Activated naive CD8-positive, alpha-beta T cell treated with anti-CD3 and anti-CD28 coated beads for 36 hours (primary cell): ENCODE measurements at regions not wholly inside any gene's neighbourhood (a gene's known extent, or its start where the extent isn't known, plus 50 kb on each side); places are given as distances from the start of the nearest gene placed in this dataset.

Experiments used
- DNase-seq: peaks from one replicate; pipeline ENCODE4 v3.0.0; 2021
- H3K27ac Mint-ChIP-seq: one replicate; pipeline ENCODE4 v1.8.0; 2022; ENCODE audit warnings: mild to moderate bottlenecking, moderate library complexity, mixed read lengths
- H3K27me3 Mint-ChIP-seq: one replicate; pipeline ENCODE4 v1.8.0; 2022; ENCODE audit warnings: mild to moderate bottlenecking, mixed read lengths
- H3K36me3 Mint-ChIP-seq: one replicate; pipeline ENCODE4 v1.8.0; 2021; ENCODE audit warnings: mild to moderate bottlenecking, mixed read lengths
- H3K4me1 Mint-ChIP-seq: one replicate; pipeline ENCODE4 v1.8.0; 2021; ENCODE audit warnings: mixed read lengths
- H3K4me3 Mint-ChIP-seq: one replicate; pipeline ENCODE4 v1.8.0; 2022; ENCODE audit warnings: mild to moderate bottlenecking, moderate library complexity, mixed read lengths
- H3K9me3 Mint-ChIP-seq: one replicate; pipeline ENCODE4 v1.8.0; 2022; ENCODE audit warnings: mixed read lengths

GRCh38 chr6:44642349-44642748, 254.8 kb downstream of the CDC5L start:
- H3K27me3 Mint-ChIP-seq = no peaks in the 10 kb centered on the region
- H3K36me3 Mint-ChIP-seq = peaks cover 1% of the 10 kb centered on the region
- peak overlapping the region; percentile 86 for H3K27ac Mint-ChIP-seq
- H3K4me1 Mint-ChIP-seq = peaks cover 23% of the 10 kb centered on the region
- H3K9me3 Mint-ChIP-seq = peaks cover 1% of the 10 kb centered on the region
- DNase-seq = no peak
- no peak overlapping the region for H3K4me3 Mint-ChIP-seq

DNA sequence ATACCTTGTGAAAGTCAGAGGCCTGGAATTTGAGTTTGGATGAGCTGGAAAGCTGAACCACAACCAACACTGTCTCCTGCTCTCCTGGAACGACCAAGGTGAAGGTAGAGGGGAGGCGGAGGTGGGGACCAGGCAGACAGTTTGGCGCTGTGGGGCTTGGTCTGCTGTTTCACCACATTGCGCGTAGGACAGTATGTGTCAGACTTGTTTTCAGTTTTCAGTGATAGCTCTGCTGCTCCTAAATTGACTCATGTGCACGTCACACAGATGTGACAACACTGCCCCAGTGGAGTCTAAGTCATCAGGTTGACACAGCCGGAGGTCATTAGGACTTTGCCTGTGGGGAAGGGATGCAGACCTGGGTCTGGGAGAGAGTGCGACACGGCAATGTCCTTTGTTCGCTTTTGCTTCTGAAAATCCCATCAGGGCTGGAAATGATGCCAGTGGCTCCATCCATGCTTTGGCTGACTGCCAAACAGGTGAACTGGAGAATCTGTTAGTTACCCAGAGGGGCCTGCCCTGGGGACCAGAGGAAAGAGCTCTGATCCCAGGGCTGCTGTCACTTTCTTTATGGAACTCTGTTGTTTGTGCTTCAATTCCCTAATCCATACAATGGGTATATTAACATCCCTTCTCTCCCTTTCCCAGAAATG, 255.5 kb downstream of the CDC5L start:
- H3K4me1 Mint-ChIP-seq = peaks cover 23% of the 10 kb centered on the region
- H3K27me3 Mint-ChIP-seq = no peaks in the 10 kb centered on the region
- peak overlapping the region; percentile 86 for H3K27ac Mint-ChIP-seq
- no peak overlapping the region for H3K4me3 Mint-ChIP-seq
- H3K36me3 Mint-ChIP-seq = peaks cover 1% of the 10 kb centered on the region
- peaks cover 1% of the 10 kb centered on the region for H3K9me3 Mint-ChIP-seq
- DNase-seq = peak; percentile 51

- Mint-ChIP-seq H3K27me3 (no peaks in the 10 kb centered on the region), H3K4me3 (no peak overlapping the region), H3K9me3 (peaks cover 1% of the 10 kb centered on the region), H3K36me3 (peaks cover 1% of the 10 kb centered on the region), H3K4me1 (peaks cover 21% of the 10 kb centered on the region), H3K27ac (no peak overlapping the region)
- DNase-seq = no peak
Observed at GRCh38 chr6:44645276-44645675, 257.8 kb downstream of the CDC5L start.

DNA sequence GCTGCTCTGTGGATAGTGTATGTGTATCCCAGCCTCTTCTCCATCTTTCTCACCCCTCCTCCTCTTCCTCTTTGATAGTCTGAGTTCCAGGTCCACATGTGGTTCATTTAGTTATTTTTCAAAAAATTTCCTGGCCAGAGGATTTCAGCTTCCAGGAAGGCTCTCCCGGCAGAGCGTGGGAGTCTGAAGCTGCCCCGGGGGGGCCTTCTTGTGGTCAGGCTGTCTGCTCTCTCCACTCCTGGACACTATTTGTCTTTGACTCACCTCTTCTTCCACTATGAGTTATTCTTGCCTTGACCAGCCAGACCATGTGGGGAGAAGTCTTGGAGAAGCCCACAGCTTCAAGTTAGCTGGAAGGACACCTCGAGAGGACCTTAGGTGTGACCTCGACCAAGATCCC, 258.8 kb downstream of the CDC5L start:
- H3K4me1 Mint-ChIP-seq = peaks cover 15% of the 10 kb centered on the region
- peaks cover 1% of the 10 kb centered on the region for H3K9me3 Mint-ChIP-seq
- H3K27me3 Mint-ChIP-seq = no peaks in the 10 kb centered on the region
- H3K4me3 Mint-ChIP-seq = no peak overlapping the region
- peaks cover 1% of the 10 kb centered on the region for H3K36me3 Mint-ChIP-seq
- H3K27ac Mint-ChIP-seq = no peak overlapping the region
- DNase-seq = no peak

GRCh38 chr6:44649365-44650025, 262.0 kb downstream of the CDC5L start:
- H3K4me3 Mint-ChIP-seq = no peak overlapping the region
- H3K27me3 Mint-ChIP-seq = peaks cover 4% of the 10 kb centered on the region
- DNase-seq = no peak
- H3K36me3 Mint-ChIP-seq = no peaks in the 10 kb centered on the region
- no peak overlapping the region for H3K27ac Mint-ChIP-seq
- peaks cover 7% of the 10 kb centered on the region for H3K4me1 Mint-ChIP-seq
- H3K9me3 Mint-ChIP-seq = no peaks in the 10 kb centered on the region

- no peaks in the 10 kb centered on the region for H3K36me3 Mint-ChIP-seq
- H3K27me3 Mint-ChIP-seq = peaks cover 4% of the 10 kb centered on the region
- H3K27ac Mint-ChIP-seq = no peak overlapping the region
- no peak overlapping the region for H3K4me3 Mint-ChIP-seq
- DNase-seq = no peak
- no peaks in the 10 kb centered on the region for H3K9me3 Mint-ChIP-seq
- peaks cover 12% of the 10 kb centered on the region for H3K4me1 Mint-ChIP-seq
Observed at GRCh38 chr6:44650495-44650894, 263.0 kb downstream of the CDC5L start.

GRCh38 chr6:44650947-44651346, 263.4 kb downstream of the CDC5L start:
- Mint-ChIP-seq H3K4me1 (peaks cover 14% of the 10 kb centered on the region), H3K4me3 (no peak overlapping the region), H3K27me3 (peaks cover 4% of the 10 kb centered on the region), H3K9me3 (no peaks in the 10 kb centered on the region), H3K36me3 (no peaks in the 10 kb centered on the region), H3K27ac (no peak overlapping the region)
- no peak for DNase-seq

DNA sequence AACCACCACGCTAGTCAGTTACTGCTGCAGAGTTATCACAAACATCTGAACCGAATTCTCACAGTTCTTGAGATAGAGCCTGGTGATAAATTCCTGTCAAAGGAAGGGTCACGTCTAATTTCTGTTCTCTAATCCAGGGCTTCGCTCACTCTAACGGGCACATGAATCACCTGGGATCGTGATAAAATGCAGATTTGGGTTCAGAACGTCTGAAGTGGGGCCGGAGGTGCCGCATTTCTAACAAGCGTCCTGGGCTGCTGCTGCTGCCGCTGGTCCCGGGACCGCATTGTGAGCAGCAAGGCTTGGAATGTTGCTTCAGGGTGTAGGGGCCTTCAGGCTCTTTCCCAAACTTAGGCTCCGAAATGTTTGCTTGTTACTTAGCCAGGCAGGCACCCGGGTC, 264.1 kb downstream of the CDC5L start:
- Mint-ChIP-seq H3K9me3 (no peaks in the 10 kb centered on the region), H3K27ac (no peak overlapping the region), H3K36me3 (no peaks in the 10 kb centered on the region), H3K27me3 (peaks cover 4% of the 10 kb centered on the region), H3K4me1 (peaks cover 14% of the 10 kb centered on the region), H3K4me3 (no peak overlapping the region)
- no peak for DNase-seq

DNA sequence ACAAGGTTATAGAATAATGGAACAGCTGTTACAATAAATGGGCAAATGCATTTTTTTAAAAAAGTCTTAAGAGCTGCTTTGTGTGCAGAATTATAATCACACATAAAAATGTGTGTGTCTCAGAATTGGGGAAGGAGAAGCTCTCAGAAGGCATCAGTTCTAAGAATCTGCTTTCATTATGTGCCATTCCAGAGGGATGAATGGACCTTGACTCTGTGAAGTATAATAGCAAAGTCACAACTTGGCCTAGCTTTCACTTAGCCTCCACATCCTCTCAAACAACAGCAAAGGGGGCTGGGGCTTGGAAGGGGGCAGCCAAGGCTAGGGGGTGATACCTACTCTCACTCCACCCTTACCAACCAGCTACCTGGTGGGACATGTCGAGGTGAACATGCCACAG, 265.0 kb downstream of the CDC5L start:
- Mint-ChIP-seq H3K4me1 (peaks cover 14% of the 10 kb centered on the region), H3K27me3 (peaks cover 4% of the 10 kb centered on the region), H3K36me3 (no peaks in the 10 kb centered on the region), H3K4me3 (no peak overlapping the region), H3K9me3 (no peaks in the 10 kb centered on the region), H3K27ac (no peak overlapping the region)
- no peak for DNase-seq

- Mint-ChIP-seq H3K4me3 (no peak overlapping the region), H3K9me3 (no peaks in the 10 kb centered on the region), H3K27me3 (peaks cover 4% of the 10 kb centered on the region), H3K27ac (no peak overlapping the region), H3K4me1 (peaks cover 14% of the 10 kb centered on the region), H3K36me3 (no peaks in the 10 kb centered on the region)
- DNase-seq = no peak
Observed at GRCh38 chr6:44653091-44653490, 265.6 kb downstream of the CDC5L start.

DNA sequence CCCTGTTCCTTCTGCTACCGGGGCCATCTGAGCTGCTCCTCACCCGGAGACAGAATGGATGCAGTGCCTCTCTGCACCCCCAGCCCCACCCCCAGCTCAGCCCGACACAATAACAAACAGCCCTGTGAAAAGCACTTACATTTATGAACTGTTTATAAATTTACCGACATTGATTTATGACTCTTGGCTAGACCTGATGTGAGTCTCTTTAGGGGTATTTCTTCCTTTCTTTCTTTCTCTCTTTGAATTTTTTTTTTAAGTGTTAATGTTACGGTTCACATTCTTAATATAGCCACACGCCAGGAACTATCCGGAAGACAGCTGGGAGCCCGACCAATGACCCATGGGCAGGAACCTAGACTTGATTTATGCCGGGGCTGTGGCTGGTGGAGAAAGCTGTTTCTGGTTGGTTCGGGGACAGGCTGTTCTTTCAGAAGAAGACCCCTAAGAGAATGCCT, 266.3 kb downstream of the CDC5L start:
- Mint-ChIP-seq H3K27me3 (peaks cover 4% of the 10 kb centered on the region), H3K4me3 (no peak overlapping the region), H3K4me1 (peaks cover 14% of the 10 kb centered on the region), H3K27ac (no peak overlapping the region), H3K36me3 (no peaks in the 10 kb centered on the region), H3K9me3 (peaks cover 4% of the 10 kb centered on the region)
- no peak for DNase-seq

DNA sequence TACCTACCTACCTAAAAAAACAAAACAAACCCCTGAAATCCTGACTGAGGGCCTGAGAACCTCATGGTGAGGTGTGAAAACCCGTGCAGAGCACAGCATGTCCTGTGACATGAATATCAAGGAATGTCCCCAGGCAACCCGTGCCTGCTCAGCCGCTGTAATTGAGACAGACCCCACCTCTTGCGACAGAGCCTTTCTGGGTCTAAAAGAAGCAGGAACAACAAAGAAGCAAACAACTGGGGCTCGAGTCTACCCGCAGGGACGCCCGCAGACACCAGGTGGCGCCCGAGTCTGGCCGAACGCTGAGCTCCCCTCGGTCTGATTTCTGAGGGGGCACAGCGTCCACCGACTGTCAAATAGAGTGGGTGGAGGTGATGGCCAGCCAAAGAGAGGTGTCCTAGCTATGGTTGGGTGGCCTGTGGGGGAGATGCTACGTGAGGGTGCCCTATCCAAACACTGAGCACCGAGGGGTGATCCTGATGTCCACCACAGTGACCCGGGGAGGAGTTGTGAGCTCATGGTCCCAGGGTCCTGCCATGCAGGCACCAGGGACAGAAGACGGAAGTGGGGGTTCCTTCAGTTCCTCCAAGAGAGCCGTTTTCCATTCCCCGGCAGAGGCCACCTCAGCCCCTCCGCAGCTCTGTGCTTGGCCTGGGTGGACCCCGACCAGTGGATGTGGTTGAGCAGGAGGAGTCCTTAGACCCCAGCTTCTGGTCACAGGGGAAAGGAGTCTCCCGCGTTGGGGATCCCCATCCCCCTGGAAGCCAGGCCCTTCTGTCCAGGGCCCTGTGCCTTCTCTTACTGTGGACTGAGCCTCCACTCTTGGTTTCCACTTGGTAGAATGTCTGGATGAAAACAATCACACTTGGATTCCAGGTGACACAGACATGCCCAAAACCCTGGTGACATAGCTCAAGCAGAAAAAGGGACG, 268.2 kb downstream of the CDC5L start:
- H3K4me3 Mint-ChIP-seq = peak overlapping the region; percentile 63
- peaks cover 12% of the 10 kb centered on the region for H3K4me1 Mint-ChIP-seq

DNA sequence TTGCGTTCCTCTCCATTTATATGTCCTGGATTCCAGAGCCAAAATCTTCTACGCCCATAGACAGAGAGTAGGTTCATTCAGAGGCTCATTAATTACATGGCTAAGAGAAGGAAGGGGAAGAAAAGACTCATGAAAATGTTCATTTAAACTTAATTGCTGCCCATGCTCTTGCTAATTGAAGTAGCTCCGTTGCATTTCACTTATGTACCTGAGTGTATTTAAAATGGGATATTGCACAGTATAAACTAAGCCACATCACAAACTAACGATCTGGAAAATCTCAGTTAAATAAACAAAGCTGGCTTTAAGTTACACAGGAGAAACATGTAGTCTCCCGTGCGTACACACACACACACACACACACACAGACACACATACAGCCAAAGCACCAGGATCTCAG, 269.2 kb downstream of the CDC5L start:
- peaks cover 5% of the 10 kb centered on the region for H3K9me3 Mint-ChIP-seq
- no peak overlapping the region for H3K4me3 Mint-ChIP-seq
- peaks cover 12% of the 10 kb centered on the region for H3K4me1 Mint-ChIP-seq
- no peak for DNase-seq
- H3K27me3 Mint-ChIP-seq = peaks cover 4% of the 10 kb centered on the region
- H3K27ac Mint-ChIP-seq = no peak overlapping the region
- H3K36me3 Mint-ChIP-seq = no peaks in the 10 kb centered on the region

More for the DNA sequence above, 268.2 kb downstream of the CDC5L start:
- peaks cover 4% of the 10 kb centered on the region for H3K27me3 Mint-ChIP-seq
- peaks cover 5% of the 10 kb centered on the region for H3K9me3 Mint-ChIP-seq
- no peaks in the 10 kb centered on the region for H3K36me3 Mint-ChIP-seq
- DNase-seq = peak; percentile 78
- peak overlapping the region; percentile 80 for H3K27ac Mint-ChIP-seq

GRCh38 chr6:44657206-44657819, 269.8 kb downstream of the CDC5L start:
- Mint-ChIP-seq H3K36me3 (no peaks in the 10 kb centered on the region), H3K4me3 (no peak overlapping the region), H3K27me3 (peaks cover 4% of the 10 kb centered on the region), H3K27ac (no peak overlapping the region), H3K4me1 (peaks cover 12% of the 10 kb centered on the region), H3K9me3 (peaks cover 5% of the 10 kb centered on the region)
- DNase-seq = no peak

GRCh38 chr6:44658571-44658970, 271.1 kb downstream of the CDC5L start:
- Mint-ChIP-seq H3K9me3 (peaks cover 5% of the 10 kb centered on the region), H3K4me3 (no peak overlapping the region), H3K27me3 (peaks cover 4% of the 10 kb centered on the region), H3K4me1 (peaks cover 14% of the 10 kb centered on the region), H3K36me3 (no peaks in the 10 kb centered on the region), H3K27ac (no peak overlapping the region)
- no peak for DNase-seq
